ENCODE measurements at regions not wholly inside any gene's neighbourhood (a gene's known extent, or its start where the extent isn't known, plus 50 kb on each side); places are given as distances from the start of the nearest gene placed in this dataset.

- Histone ChIP-seq H3K36me3 (ENCODE audit: control insufficient read depth, insufficient read depth, low read length) (no peaks in the 10 kb centered on the region), H2AK9ac (replicated peaks; ENCODE audit: low read depth, low read length, poor library complexity) (no peak overlapping the region), H2BK20ac (ENCODE audit: low read depth, low read length) (peak overlapping the region; percentile 72), H3K79me1 (ENCODE audit: low read depth in 1 of 2, low read length in 2 of 2) (no peaks in the 10 kb centered on the region), H3K27me3 (ENCODE audit: control insufficient read depth, insufficient read depth, low read length) (no peaks in the 10 kb centered on the region), H2AK5ac (ENCODE audit: low read depth, low read length) (no peak overlapping the region), H3K4me3 (ENCODE audit: insufficient read depth, low read depth, low read length) (no peak overlapping the region), H3K14ac (replicated peaks; ENCODE audit: low read depth, low read length) (no peak overlapping the region), H3K56ac (ENCODE audit: extremely low read depth, insufficient read depth, low read length) (no peak overlapping the region), H3K4me2 (ENCODE audit: low read depth, low read length) (no peak overlapping the region), H3K9me1 (ENCODE audit: insufficient read depth, low read length) (peaks cover 3% of the 10 kb centered on the region; the same call in 1 of the 2 replicates), H2BK15ac (ENCODE audit: low read depth, low read length) (peak overlapping the region; percentile 34; the same call in 1 of the 3 replicates), H2BK5ac (ENCODE audit: low read depth, low read length, poor library complexity, severe bottlenecking) (no peak overlapping the region), H2BK120ac (ENCODE audit: low read depth, low read length) (peak overlapping the region; percentile 30; the same call in 1 of the 2 replicates), H4K91ac (ENCODE audit: insufficient read depth, low read depth, low read length) (peak overlapping the region; percentile 29), H4K5ac (ENCODE audit: low read depth, low read length) (no peak overlapping the region), H3K27ac (ENCODE audit: insufficient read depth, low read length) (no peak overlapping the region), H3K4ac (ENCODE audit: low read depth, low read length) (peak overlapping the region; percentile 32; the same call in 1 of the 2 replicates), H3K9me3 (ENCODE audit: control insufficient read depth, insufficient read depth, low read length) (0 out of 2 replicates have a peak, but pooled peaks cover 2% of the 10 kb centered on the region), H4K8ac (ENCODE audit: low read depth in 2 of 2, low read length in 2 of 2) (no peak overlapping the region), H3K4me1 (ENCODE audit: control insufficient read depth, insufficient read depth, low read length) (peaks cover 3% of the 10 kb centered on the region), H4K20me1 (ENCODE audit: insufficient read depth, low read length) (no peaks in the 10 kb centered on the region), H3K18ac (ENCODE audit: low read depth, low read length) (no peak overlapping the region), H2AFZ (replicated peaks; ENCODE audit: low read length, poor library complexity) (no peak overlapping the region), H3K23ac (ENCODE audit: low read depth, low read length) (no peak overlapping the region), H3K9ac (ENCODE audit: low read depth, low read length) (no peak overlapping the region)
- intact Hi-C loops (cut with micrococcal nuclease), result loop anchor here (1.0 to 2.0 kb wide), 2 partner anchors 61 to 136 kb away; no protein-coding TSS in a partner anchor
- in situ Hi-C loops (cut with MboI; ENCODE audit: low sequenced_read_pairs), result no loop called here
- POLR2A ChIA-PET (ENCODE audit: unreplicated experiment), result no interaction called here
- no TSS peak for BruUV-seq (replicated peaks)
- dilution Hi-C loops (cut with HindIII; ENCODE audit: low sequenced_read_pairs, unreplicated experiment), result no loop called here
- DNase-seq (peak; percentile 48), ATAC-seq (ENCODE audit: low read depth) (peak; percentile 74)
- 100% methylated on average over 1 of the region's 5 CpGs; no CpG with 5 or more reads in 1 of the 2 experiments for WGBS, 2 experiments (ENCODE audit: extremely low coverage in 2 of 2, insufficient read length in 1 of 2)
- TF ChIP-seq RAD21 (IDR thresholded peaks at IDR 0.05; ENCODE audit: low read length) (peak; percentile 69), ELK1 (IDR thresholded peaks at IDR 0.05; ENCODE audit: borderline replicate concordance, low read depth, low read length) (no peak), BHLHE40 (IDR thresholded peaks at IDR 0.05; ENCODE audit: low read depth, low read length) (no peak), CTCF (conservative IDR thresholded peaks at IDR 0.05; ENCODE audit: low read depth, low read length) (peak; percentile 65), SMC3 (IDR thresholded peaks at IDR 0.05; ENCODE audit: low read depth, low read length) (peak; percentile 75)
- CTCF ChIA-PET, result interaction anchor here (0.6 to 3.5 kb wide), 17 partner anchors 14 to 142 kb away, joined by 3 to 24 read pairs (median 4); no protein-coding TSS in a partner anchor
Measured at GRCh38 chr6:24991810-24992467, 56.2 kb upstream of the RIPOR2 start.

Measured in IMR-90 (cell line).